C4-2B (cell line): ENCODE measurements at regions not wholly inside any gene's neighbourhood (a gene's known extent, or its start where the extent isn't known, plus 50 kb on each side); places are given as distances from the start of the nearest gene placed in this dataset.

Experiments
- CTCF ChIP-seq: fragments of 450-650 bp; conservative IDR thresholded peaks from 2 replicates; pipeline ENCODE4 v1.5.1; 2017; ENCODE audit warnings: mild to moderate bottlenecking
- ZFX ChIP-seq: fragments of 450-650 bp; IDR thresholded peaks from 2 replicates; pipeline ENCODE4 v1.6.1; 2017

- TF ChIP-seq CTCF (no peak), ZFX (no peak)
These were observed 66.4 kb downstream of the GPR88 start for GRCh38 chr1:100604372-100604771.
